ENCODE measurements at regions not wholly inside any gene's neighbourhood (a gene's known extent, or its start where the extent isn't known, plus 50 kb on each side); places are given as distances from the start of the nearest gene placed in this dataset.

GRCh38 chr6:27156874-27157458 is 90.5 kb upstream of the PRSS16 start:
- no peak overlapping the region for H3K56ac ChIP-seq (ENCODE audit: insufficient read length, low read depth, low read length)
- H3K4me2 ChIP-seq (ENCODE audit: insufficient read depth, insufficient read length, low read length) = peak overlapping the region; percentile 69
- H3K27me3 ChIP-seq (ENCODE audit: insufficient read depth, low read length) = no peaks in the 10 kb centered on the region
- WGBS (ENCODE audit: extremely low coverage, insufficient read length, low lambda C conversion rate) = no CpG with 5 or more reads among the region's 15 CpGs
- H2BK20ac ChIP-seq (ENCODE audit: low read depth, low read length, poor library complexity, severe bottlenecking) = no peak overlapping the region
- H3K4ac ChIP-seq (ENCODE audit: low read depth, low read length) = no peak overlapping the region
- H3K9me3 ChIP-seq (ENCODE audit: control insufficient read depth, low read depth, low read length) = no peaks in the 10 kb centered on the region
- peak overlapping the region; percentile 78 for H2AFZ ChIP-seq (ENCODE audit: low read length)
- H3K27ac ChIP-seq (ENCODE audit: insufficient read length, low read depth, low read length) = no peak overlapping the region
- Mint-ChIP-seq H3K4me3 (peak overlapping the region; percentile 86 to 94), H3K9me3 (peaks cover 0 to 5% of the 10 kb centered on the region in 2 experiments; a peak in 2 of 5 replicates), H3K27ac (peak overlapping the region in 2 of 3 experiments; percentile 62 to 91; a peak in 3 of 7 replicates), H3K36me3 (ENCODE audit: insufficient read depth in 1 of 3, low read depth in 3 of 3) (no peaks in the 10 kb centered on the region; a peak in 1 of 7 replicates), H3K27me3 (ENCODE audit: low read depth) (peaks cover 18% of the 10 kb centered on the region), H3K4me1 (peaks cover 21 to 37% of the 10 kb centered on the region in 2 experiments)
- H3K18ac ChIP-seq (ENCODE audit: insufficient read length, low read depth, low read length) = no peak overlapping the region
- no peak overlapping the region for H3T11ph ChIP-seq (ENCODE audit: low read length)
- H2BK12ac ChIP-seq (ENCODE audit: insufficient read length, low read depth, low read length) = no peak overlapping the region
- H4K8ac ChIP-seq (replicated peaks; ENCODE audit: insufficient read length, low read depth, low read length) = no peak overlapping the region
- no peak overlapping the region for H2AK5ac ChIP-seq (ENCODE audit: insufficient read length, low read length)
- H4K20me1 ChIP-seq (ENCODE audit: control insufficient read depth, insufficient read depth, insufficient read length) = no peaks in the 10 kb centered on the region
- H3K23ac ChIP-seq (ENCODE audit: insufficient read length, low read depth, low read length) = no peak overlapping the region
- H4K91ac ChIP-seq (ENCODE audit: insufficient read length, low read depth, low read length) = no peak overlapping the region
- no peak for DNase-seq
- peaks cover 8% of the 10 kb centered on the region for H3K23me2 ChIP-seq (ENCODE audit: insufficient read length, low read depth, low read length, poor library complexity, severe bottlenecking)
- no peak overlapping the region for H2BK120ac ChIP-seq (ENCODE audit: low read depth, low read length, poor library complexity, severe bottlenecking)
- H4K5ac ChIP-seq (ENCODE audit: insufficient read length, low read depth, low read length) = no peak overlapping the region
- no peak overlapping the region for H2BK15ac ChIP-seq (ENCODE audit: low read depth, low read length)
- 0 out of 2 replicates have a peak overlapping the region, but pooled peaks have one; percentile 4 for H3K14ac ChIP-seq (ENCODE audit: insufficient read depth, low read length)
- no peak for TF ChIP-seq CTCF (conservative IDR thresholded peaks at IDR 0.05)
- no peak overlapping the region for H2BK5ac ChIP-seq (ENCODE audit: insufficient read length, low read length)
- peak overlapping the region; percentile 50 for H3K9ac ChIP-seq (ENCODE audit: extremely low read depth, insufficient read length, low read length)
- H3K4me1 ChIP-seq (ENCODE audit: insufficient read depth, low read length) = peaks cover 3% of the 10 kb centered on the region; the same call in 1 of the 2 replicates
- H3K79me2 ChIP-seq (ENCODE audit: insufficient read depth, low read length) = no peaks in the 10 kb centered on the region
- no peaks in the 10 kb centered on the region for H3K79me1 ChIP-seq (ENCODE audit: insufficient read depth, low read depth, low read length, poor library complexity, severe bottlenecking)
